OCI-LY7 (cell line): ENCODE measurements at regions not wholly inside any gene's neighbourhood (a gene's known extent, or its start where the extent isn't known, plus 50 kb on each side); places are given as distances from the start of the nearest gene placed in this dataset.

ENCODE experiments used
- BruUV-seq: library from RNA; stranded (reverse); fragments of 400-500 nt; replicated peaks from 2 replicates; lab custom pipeline; 2021; lab: Mats Ljungman, UMichigan
- CTCF ChIA-PET: fragments of 300-600 bp; sonication (Branson Sonifier 250); formaldehyde crosslinking; loops from one replicate; lab custom pipeline; 2022; ENCODE audit warnings: antibody characterized with exemption; ENCODE audit not compliant: unreplicated experiment; lab: Charles Lee
- POLR2A ChIA-PET: fragments of 300-600 bp; sonication (Branson Sonifier 250); formaldehyde crosslinking; loops from one replicate; lab custom pipeline; 2022; ENCODE audit warnings: antibody characterized with exemption; lab: Charles Lee
- DNase-seq: peaks from one replicate; pipeline ENCODE4 v3.0.0-alpha.2; 2015; ENCODE audit warnings: low spot score
- H2AFZ ChIP-seq: fragments of 200-600 bp; sonication (generic), shearing (Covaris generic); 2 replicates; pipeline ENCODE4 v1.6.1; 2014; ENCODE audit warnings: mild to moderate bottlenecking, antibody characterized with exemption, low read length, moderate library complexity
- H3K27ac ChIP-seq: fragments of 200-600 bp; sonication (generic); 2 replicates; pipeline ENCODE4 v1.5.1; 2014; ENCODE audit warnings: mixed run types, low read depth, mild to moderate bottlenecking, moderate library complexity, low read length, inconsistent platforms; ENCODE audit not compliant: poor library complexity, severe bottlenecking
- H3K36me3 ChIP-seq: fragments of 200-600 bp; sonication (generic); 2 replicates; pipeline ENCODE4 v1.6.1; 2014; ENCODE audit warnings: mild to moderate bottlenecking, antibody characterized with exemption, low read length, moderate library complexity, mixed read lengths; ENCODE audit not compliant: insufficient read depth
- H3K4me1 ChIP-seq: fragments of 200-600 bp; sonication (generic); 2 replicates; pipeline ENCODE4 v1.5.1; 2014; ENCODE audit warnings: mild to moderate bottlenecking, low read length; ENCODE audit not compliant: insufficient read depth, poor library complexity, severe bottlenecking
- H3K4me2 ChIP-seq: fragments of 200-600 bp; sonication (generic); 2 replicates; pipeline ENCODE4 v1.6.1; 2014; ENCODE audit warnings: mild to moderate bottlenecking, low read length
- H3K4me3 ChIP-seq: fragments of 200-600 bp; sonication (generic); 2 replicates; pipeline ENCODE4 v1.5.1; 2014; ENCODE audit warnings: mild to moderate bottlenecking, low read depth, low read length; ENCODE audit not compliant: poor library complexity, severe bottlenecking
- H3K79me2 ChIP-seq: fragments of 200-600 bp; sonication (generic); 2 replicates; pipeline ENCODE4 v1.6.1; 2016; ENCODE audit warnings: low read depth, mild to moderate bottlenecking, low read length, moderate library complexity, mixed read lengths; ENCODE audit not compliant: insufficient read depth
- H3K9me2 ChIP-seq: fragments of 200-600 bp; sonication (generic); 2 replicates; pipeline ENCODE4 v1.6.1; 2016; ENCODE audit warnings: mild to moderate bottlenecking, low read length, mixed read lengths; ENCODE audit not compliant: insufficient read depth
- H3K9me3 ChIP-seq: fragments of 200-600 bp; sonication (generic); 2 replicates; pipeline ENCODE4 v1.6.1; 2014; ENCODE audit warnings: mild to moderate bottlenecking, mixed run types, low read length, mixed read lengths
- H4K20me1 ChIP-seq: fragments of 200-600 bp; sonication (generic); 2 replicates; pipeline ENCODE4 v1.6.1; 2014; ENCODE audit warnings: mild to moderate bottlenecking, antibody characterized with exemption, low read length, moderate library complexity, mixed read lengths; ENCODE audit not compliant: insufficient read depth
- CTCF ChIP-seq: fragments of 200-600 bp; sonication (generic); conservative IDR thresholded peaks from 2 replicates; pipeline ENCODE4 v1.5.1; 2014; ENCODE audit warnings: mild to moderate bottlenecking, antibody characterized with exemption, low read length, moderate library complexity, mixed read lengths
- EZH2phosphoT487 ChIP-seq: fragments of 200-600 bp; sonication (generic); IDR thresholded peaks from 2 replicates; pipeline ENCODE4 v1.6.1; 2018; ENCODE audit warnings: low read depth, borderline replicate concordance, mild to moderate bottlenecking, mixed run types, antibody characterized with exemption, low read length, moderate library complexity, mixed read lengths
- intact Hi-C: fragments of 100-400 bp; cut with micrococcal nuclease; formaldehyde crosslinking; loops from one replicate; pipeline ENCODE4 v1.10.0; 2022; ENCODE audit not compliant: unreplicated experiment

- Histone ChIP-seq H3K9me2 (no peaks in the 10 kb centered on the region), H3K4me1 (no peaks in the 10 kb centered on the region), H3K27ac (no peak overlapping the region), H3K79me2 (no peaks in the 10 kb centered on the region), H2AFZ (no peak overlapping the region), H3K4me2 (no peak overlapping the region), H3K4me3 (no peak overlapping the region), H3K9me3 (no peaks in the 10 kb centered on the region), H4K20me1 (no peaks in the 10 kb centered on the region), H3K36me3 (no peaks in the 10 kb centered on the region)
- ChIA-PET POLR2A (interaction anchor here (1.3 kb wide), 1 partner anchor 19 kb away, joined by 3 read pairs; no protein-coding TSS in a partner anchor), CTCF (no interaction called here)
- DNase-seq: no peak
- no TSS peak for BruUV-seq
- TF ChIP-seq EZH2phosphoT487 (no peak), CTCF (no peak)
- intact Hi-C loops: no loop called here
Observed at GRCh38 chr7:121800916-121801675, 71.9 kb upstream of the PTPRZ1 start.

GRCh38 chr7:121798896-121799295, 74.1 kb upstream of the PTPRZ1 start:
- H4K20me1 ChIP-seq: no peaks in the 10 kb centered on the region
- no peaks in the 10 kb centered on the region for H3K9me3 ChIP-seq
- H3K36me3 ChIP-seq: no peaks in the 10 kb centered on the region
- no peak for TF ChIP-seq CTCF
- no peak for TF ChIP-seq EZH2phosphoT487
- no TSS peak for BruUV-seq
- H2AFZ ChIP-seq: no peak overlapping the region
- no peaks in the 10 kb centered on the region for H3K79me2 ChIP-seq
- CTCF ChIA-PET: no interaction called here
- H3K4me3 ChIP-seq: no peak overlapping the region
- no peak for DNase-seq
- intact Hi-C loops: no loop called here
- no peak overlapping the region for H3K27ac ChIP-seq
- H3K4me2 ChIP-seq: no peak overlapping the region
- H3K4me1 ChIP-seq: no peaks in the 10 kb centered on the region
- no peaks in the 10 kb centered on the region for H3K9me2 ChIP-seq
- POLR2A ChIA-PET: no interaction called here

- BruUV-seq: no TSS peak
- H3K4me3 ChIP-seq: no peak overlapping the region
- no peaks in the 10 kb centered on the region for H3K79me2 ChIP-seq
- intact Hi-C loops: no loop called here
- H3K9me3 ChIP-seq: no peaks in the 10 kb centered on the region
- CTCF ChIA-PET: no interaction called here
- no peak overlapping the region for H3K27ac ChIP-seq
- H3K4me1 ChIP-seq: no peaks in the 10 kb centered on the region
- H2AFZ ChIP-seq: no peak overlapping the region
- TF ChIP-seq CTCF (no peak), EZH2phosphoT487 (no peak)
- no peak overlapping the region for H3K4me2 ChIP-seq
- POLR2A ChIA-PET: no interaction called here
- DNase-seq: no peak
- H3K9me2 ChIP-seq: no peaks in the 10 kb centered on the region
- H3K36me3 ChIP-seq: no peaks in the 10 kb centered on the region
- H4K20me1 ChIP-seq: no peaks in the 10 kb centered on the region
Observed at GRCh38 chr7:121798453-121798840, 74.5 kb upstream of the PTPRZ1 start.
